OCI-LY7 (cell line): ENCODE measurements at regions not wholly inside any gene's neighbourhood (a gene's known extent, or its start where the extent isn't known, plus 50 kb on each side); places are given as distances from the start of the nearest gene placed in this dataset.

Experiments
- BruUV-seq: library from RNA; stranded (reverse); fragments of 400-500 nt; replicated peaks from 2 replicates; lab custom pipeline; 2021; lab: Mats Ljungman, UMichigan
- CTCF ChIA-PET: fragments of 300-600 bp; sonication (Branson Sonifier 250); formaldehyde crosslinking; loops from one replicate; lab custom pipeline; 2022; ENCODE audit warnings: antibody characterized with exemption; ENCODE audit not compliant: unreplicated experiment; lab: Charles Lee
- POLR2A ChIA-PET: fragments of 300-600 bp; sonication (Branson Sonifier 250); formaldehyde crosslinking; loops from one replicate; lab custom pipeline; 2022; ENCODE audit warnings: antibody characterized with exemption; lab: Charles Lee
- DNase-seq: peaks from one replicate; pipeline ENCODE4 v3.0.0-alpha.2; 2015; ENCODE audit warnings: low spot score
- H2AFZ ChIP-seq: fragments of 200-600 bp; sonication (generic), shearing (Covaris generic); 2 replicates; pipeline ENCODE4 v1.6.1; 2014; ENCODE audit warnings: mild to moderate bottlenecking, antibody characterized with exemption, low read length, moderate library complexity
- H3K27ac ChIP-seq: fragments of 200-600 bp; sonication (generic); 2 replicates; pipeline ENCODE4 v1.5.1; 2014; ENCODE audit warnings: mixed run types, low read depth, mild to moderate bottlenecking, moderate library complexity, low read length, inconsistent platforms; ENCODE audit not compliant: poor library complexity, severe bottlenecking
- H3K36me3 ChIP-seq: fragments of 200-600 bp; sonication (generic); 2 replicates; pipeline ENCODE4 v1.6.1; 2014; ENCODE audit warnings: mild to moderate bottlenecking, antibody characterized with exemption, low read length, moderate library complexity, mixed read lengths; ENCODE audit not compliant: insufficient read depth
- H3K4me1 ChIP-seq: fragments of 200-600 bp; sonication (generic); 2 replicates; pipeline ENCODE4 v1.5.1; 2014; ENCODE audit warnings: mild to moderate bottlenecking, low read length; ENCODE audit not compliant: insufficient read depth, poor library complexity, severe bottlenecking
- H3K4me2 ChIP-seq: fragments of 200-600 bp; sonication (generic); 2 replicates; pipeline ENCODE4 v1.6.1; 2014; ENCODE audit warnings: mild to moderate bottlenecking, low read length
- H3K4me3 ChIP-seq: fragments of 200-600 bp; sonication (generic); 2 replicates; pipeline ENCODE4 v1.5.1; 2014; ENCODE audit warnings: mild to moderate bottlenecking, low read depth, low read length; ENCODE audit not compliant: poor library complexity, severe bottlenecking
- H3K79me2 ChIP-seq: fragments of 200-600 bp; sonication (generic); 2 replicates; pipeline ENCODE4 v1.6.1; 2016; ENCODE audit warnings: low read depth, mild to moderate bottlenecking, low read length, moderate library complexity, mixed read lengths; ENCODE audit not compliant: insufficient read depth
- H3K9me2 ChIP-seq: fragments of 200-600 bp; sonication (generic); 2 replicates; pipeline ENCODE4 v1.6.1; 2016; ENCODE audit warnings: mild to moderate bottlenecking, low read length, mixed read lengths; ENCODE audit not compliant: insufficient read depth
- H3K9me3 ChIP-seq: fragments of 200-600 bp; sonication (generic); 2 replicates; pipeline ENCODE4 v1.6.1; 2014; ENCODE audit warnings: mild to moderate bottlenecking, mixed run types, low read length, mixed read lengths
- H4K20me1 ChIP-seq: fragments of 200-600 bp; sonication (generic); 2 replicates; pipeline ENCODE4 v1.6.1; 2014; ENCODE audit warnings: mild to moderate bottlenecking, antibody characterized with exemption, low read length, moderate library complexity, mixed read lengths; ENCODE audit not compliant: insufficient read depth
- CTCF ChIP-seq: fragments of 200-600 bp; sonication (generic); conservative IDR thresholded peaks from 2 replicates; pipeline ENCODE4 v1.5.1; 2014; ENCODE audit warnings: mild to moderate bottlenecking, antibody characterized with exemption, low read length, moderate library complexity, mixed read lengths
- EZH2phosphoT487 ChIP-seq: fragments of 200-600 bp; sonication (generic); IDR thresholded peaks from 2 replicates; pipeline ENCODE4 v1.6.1; 2018; ENCODE audit warnings: low read depth, borderline replicate concordance, mild to moderate bottlenecking, mixed run types, antibody characterized with exemption, low read length, moderate library complexity, mixed read lengths
- intact Hi-C: fragments of 100-400 bp; cut with micrococcal nuclease; formaldehyde crosslinking; loops from one replicate; pipeline ENCODE4 v1.10.0; 2022; ENCODE audit not compliant: unreplicated experiment

- no peak for TF ChIP-seq EZH2phosphoT487
- no peak for TF ChIP-seq CTCF
- no peaks in the 10 kb centered on the region for H4K20me1 ChIP-seq
- intact Hi-C loops, result no loop called here
- no TSS peak for BruUV-seq
- no peaks in the 10 kb centered on the region for H3K36me3 ChIP-seq
- H3K4me2 ChIP-seq, result no peak overlapping the region
- H3K79me2 ChIP-seq, result no peaks in the 10 kb centered on the region
- no peaks in the 10 kb centered on the region for H3K4me1 ChIP-seq
- no peak overlapping the region for H3K4me3 ChIP-seq
- no peak overlapping the region for H2AFZ ChIP-seq
- H3K9me2 ChIP-seq, result no peaks in the 10 kb centered on the region
- H3K9me3 ChIP-seq, result no peaks in the 10 kb centered on the region
- no peak overlapping the region for H3K27ac ChIP-seq
- ChIA-PET CTCF (no interaction called here), POLR2A (no interaction called here)
- DNase-seq, result no peak
Observed at GRCh38 chr18:44111337-44111736, 569.4 kb upstream of the SETBP1 start.

GRCh38 chr18:44117821-44118220 lies 562.9 kb upstream of the SETBP1 start:
- no peaks in the 10 kb centered on the region for H3K9me3 ChIP-seq
- no peaks in the 10 kb centered on the region for H3K4me1 ChIP-seq
- no peak overlapping the region for H2AFZ ChIP-seq
- ChIA-PET CTCF (no interaction called here), POLR2A (interaction anchor here (0.6 kb wide), 1 partner anchor 28 kb away, joined by 3 read pairs; no protein-coding TSS in a partner anchor)
- no peaks in the 10 kb centered on the region for H3K36me3 ChIP-seq
- H3K9me2 ChIP-seq, result no peaks in the 10 kb centered on the region
- H3K4me3 ChIP-seq, result no peak overlapping the region
- BruUV-seq, result no TSS peak
- H3K4me2 ChIP-seq, result no peak overlapping the region
- intact Hi-C loops, result no loop called here
- no peak overlapping the region for H3K27ac ChIP-seq
- no peak for DNase-seq
- H3K79me2 ChIP-seq, result no peaks in the 10 kb centered on the region
- TF ChIP-seq CTCF (no peak), EZH2phosphoT487 (no peak)
- no peaks in the 10 kb centered on the region for H4K20me1 ChIP-seq

- no peaks in the 10 kb centered on the region for H4K20me1 ChIP-seq
- H3K4me3 ChIP-seq, result no peak overlapping the region
- intact Hi-C loops, result no loop called here
- H3K9me2 ChIP-seq, result no peaks in the 10 kb centered on the region
- CTCF ChIA-PET, result no interaction called here
- H3K9me3 ChIP-seq, result no peaks in the 10 kb centered on the region
- no peak for DNase-seq
- H2AFZ ChIP-seq, result no peak overlapping the region
- POLR2A ChIA-PET, result no interaction called here
- TF ChIP-seq EZH2phosphoT487, result no peak
- no peak for TF ChIP-seq CTCF
- no peaks in the 10 kb centered on the region for H3K36me3 ChIP-seq
- no peak overlapping the region for H3K27ac ChIP-seq
- no peaks in the 10 kb centered on the region for H3K79me2 ChIP-seq
- BruUV-seq, result no TSS peak
- H3K4me1 ChIP-seq, result no peaks in the 10 kb centered on the region
- H3K4me2 ChIP-seq, result no peak overlapping the region
Observed at GRCh38 chr18:44119607-44120006, 561.1 kb upstream of the SETBP1 start.
